SK-N-SH treated with all-trans-retinoic acid at 6 μM for 48 hours (cell line): ENCODE measurements at regions not wholly inside any gene's neighbourhood (a gene's known extent, or its start where the extent isn't known, plus 50 kb on each side); places are given as distances from the start of the nearest gene placed in this dataset.

ENCODE experiments used
- CSRNP3 ChIP-seq: fragments of 250-450 bp; sonication (Bioruptor Pico); IDR thresholded peaks from 2 replicates; pipeline ENCODE4 v1.5.1; 2021; ENCODE audit warnings: mild to moderate bottlenecking, moderate library complexity
- GLIS3 ChIP-seq: fragments of 250-450 bp; sonication (Bioruptor Pico); IDR thresholded peaks from 2 replicates; pipeline ENCODE4 v1.5.0; 2020; ENCODE audit warnings: mild to moderate bottlenecking, moderate library complexity
- ZFP3 ChIP-seq: fragments of 250-450 bp; sonication (Bioruptor Pico); IDR thresholded peaks from 2 replicates; pipeline ENCODE4 v1.5.0; 2020; ENCODE audit warnings: mild to moderate bottlenecking, moderate library complexity
- ZNF70 ChIP-seq: fragments of 450-650 bp; formaldehyde crosslinking; IDR thresholded peaks from 2 replicates; pipeline ENCODE4 v1.5.0; 2020; ENCODE audit warnings: mild to moderate bottlenecking, moderate library complexity
- TF ChIP-seq, protein P1 (sequence below): fragments of 250-450 bp; sonication (Bioruptor Pico); IDR thresholded peaks from 2 replicates; pipeline ENCODE4 v1.8.0; 2020; ENCODE audit warnings: mild to moderate bottlenecking, moderate library complexity, borderline replicate concordance

DNA sequence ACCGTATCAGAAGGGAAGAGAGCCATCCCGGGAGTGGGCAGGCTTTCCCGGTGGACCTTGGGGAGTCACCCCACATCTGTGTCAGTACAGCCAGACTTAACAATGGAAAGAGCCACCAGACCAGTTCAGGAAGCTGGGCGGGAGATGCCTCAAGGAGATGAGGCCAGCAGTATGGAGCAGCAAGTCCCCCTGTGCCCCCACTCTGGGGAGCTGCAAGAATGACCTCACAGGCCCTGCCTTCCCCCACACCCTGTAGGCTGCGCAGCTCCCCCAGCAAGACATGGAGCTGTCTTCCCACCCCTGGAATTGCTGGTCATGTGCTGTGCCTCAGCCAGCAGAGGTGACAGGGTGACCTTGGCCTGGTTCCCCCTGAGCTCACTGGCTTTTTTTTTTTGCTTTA, 76.8 kb upstream of the INSIG1 start:
- TF ChIP-seq GLIS3 (CRISPR knock-in tag) (no peak), ZFP3 (CRISPR knock-in tag) (no peak), ZNF70 (CRISPR knock-in tag) (no peak), CSRNP3 (no peak)
- TF ChIP-seq, protein P1, sequence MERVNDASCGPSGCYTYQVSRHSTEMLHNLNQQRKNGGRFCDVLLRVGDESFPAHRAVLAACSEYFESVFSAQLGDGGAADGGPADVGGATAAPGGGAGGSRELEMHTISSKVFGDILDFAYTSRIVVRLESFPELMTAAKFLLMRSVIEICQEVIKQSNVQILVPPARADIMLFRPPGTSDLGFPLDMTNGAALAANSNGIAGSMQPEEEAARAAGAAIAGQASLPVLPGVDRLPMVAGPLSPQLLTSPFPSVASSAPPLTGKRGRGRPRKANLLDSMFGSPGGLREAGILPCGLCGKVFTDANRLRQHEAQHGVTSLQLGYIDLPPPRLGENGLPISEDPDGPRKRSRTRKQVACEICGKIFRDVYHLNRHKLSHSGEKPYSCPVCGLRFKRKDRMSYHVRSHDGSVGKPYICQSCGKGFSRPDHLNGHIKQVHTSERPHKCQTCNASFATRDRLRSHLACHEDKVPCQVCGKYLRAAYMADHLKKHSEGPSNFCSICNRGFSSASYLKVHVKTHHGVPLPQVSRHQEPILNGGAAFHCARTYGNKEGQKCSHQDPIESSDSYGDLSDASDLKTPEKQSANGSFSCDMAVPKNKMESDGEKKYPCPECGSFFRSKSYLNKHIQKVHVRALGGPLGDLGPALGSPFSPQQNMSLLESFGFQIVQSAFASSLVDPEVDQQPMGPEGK (CRISPR knock-in tag) = no peak
